Immature natural killer cell (primary cell): ENCODE measurements at regions not wholly inside any gene's neighbourhood (a gene's known extent, or its start where the extent isn't known, plus 50 kb on each side); places are given as distances from the start of the nearest gene placed in this dataset.

Experiments
- DNase-seq, 3 donors: peaks; one replicate each; pipeline ENCODE4 v3.0.0; 2022; ENCODE audit warnings: mixed read lengths in 1 of 3
- H3K27ac Mint-ChIP-seq, 6 donors: one replicate each; pipeline ENCODE4 v1.8.0; 2020; ENCODE audit warnings: mixed read lengths in 6 of 6, mild to moderate bottlenecking in 5 of 6, inconsistent platforms in 4 of 6, moderate library complexity in 3 of 6
- H3K27me3 Mint-ChIP-seq, 3 donors: one replicate each; pipeline ENCODE4 v1.8.0; 2020 to 2021; ENCODE audit warnings: low read depth in 3 of 3, mild to moderate bottlenecking in 3 of 3, mixed read lengths in 3 of 3, moderate library complexity in 3 of 3, inconsistent platforms in 1 of 3
- H3K36me3 Mint-ChIP-seq, 3 donors: one replicate each; pipeline ENCODE4 v1.8.0; 2020; ENCODE audit warnings: mixed read lengths in 3 of 3, inconsistent platforms in 2 of 3, mild to moderate bottlenecking in 2 of 3
- H3K4me1 Mint-ChIP-seq, 2 donors: one replicate each; pipeline ENCODE4 v1.8.0; 2020; ENCODE audit warnings: inconsistent platforms in 2 of 2, mild to moderate bottlenecking in 2 of 2, mixed read lengths in 2 of 2, moderate library complexity in 1 of 2
- H3K4me3 Mint-ChIP-seq, 5 donors: one replicate each; pipeline ENCODE4 v1.8.0; 2020; ENCODE audit warnings: mild to moderate bottlenecking in 5 of 5, mixed read lengths in 5 of 5, inconsistent platforms in 3 of 5, moderate library complexity in 3 of 5
- H3K9me3 Mint-ChIP-seq, 6 donors: one replicate each; pipeline ENCODE4 v1.8.0; 2020; ENCODE audit warnings: mild to moderate bottlenecking in 6 of 6, mixed read lengths in 6 of 6, inconsistent platforms in 4 of 6, moderate library complexity in 3 of 6

DNA sequence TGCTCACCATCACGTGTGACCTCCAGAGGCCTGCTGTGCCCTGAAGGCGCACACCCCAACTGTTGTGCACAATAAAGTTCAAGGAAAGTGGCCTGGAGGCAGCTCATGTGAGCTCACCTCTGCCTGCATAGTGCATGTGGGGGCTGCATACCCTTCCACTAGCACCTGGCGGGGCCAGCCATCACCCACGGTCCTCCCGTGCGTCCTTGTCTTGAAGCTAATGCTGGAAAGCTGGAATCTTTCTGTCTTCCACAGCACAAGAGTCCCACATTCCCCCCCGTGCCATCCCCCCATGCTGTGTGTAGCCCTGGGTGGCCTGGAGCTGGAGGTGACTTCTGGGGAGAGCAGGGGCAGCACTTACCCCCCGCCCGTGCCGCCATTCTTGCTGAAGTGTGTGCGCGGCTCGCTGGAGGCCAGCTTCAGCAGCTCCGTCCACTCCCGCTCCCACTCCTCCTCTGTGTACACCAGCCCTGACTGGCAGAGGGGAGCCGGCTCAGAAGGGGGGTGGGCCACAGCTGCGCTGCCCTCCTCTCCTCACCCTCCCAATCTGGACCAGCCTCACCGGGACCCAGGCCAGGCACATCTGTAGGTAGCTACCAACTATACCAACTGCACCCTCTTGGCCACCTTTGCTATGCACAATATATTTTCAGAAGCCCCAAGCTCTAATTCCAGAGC, 199.5 kb downstream of the KLF13 start:
- Mint-ChIP-seq H3K9me3 (no peaks in the 10 kb centered on the region), H3K27me3 (peaks cover 0 to 9% (median 4%) of the 10 kb centered on the region in 3 donors)

DNA sequence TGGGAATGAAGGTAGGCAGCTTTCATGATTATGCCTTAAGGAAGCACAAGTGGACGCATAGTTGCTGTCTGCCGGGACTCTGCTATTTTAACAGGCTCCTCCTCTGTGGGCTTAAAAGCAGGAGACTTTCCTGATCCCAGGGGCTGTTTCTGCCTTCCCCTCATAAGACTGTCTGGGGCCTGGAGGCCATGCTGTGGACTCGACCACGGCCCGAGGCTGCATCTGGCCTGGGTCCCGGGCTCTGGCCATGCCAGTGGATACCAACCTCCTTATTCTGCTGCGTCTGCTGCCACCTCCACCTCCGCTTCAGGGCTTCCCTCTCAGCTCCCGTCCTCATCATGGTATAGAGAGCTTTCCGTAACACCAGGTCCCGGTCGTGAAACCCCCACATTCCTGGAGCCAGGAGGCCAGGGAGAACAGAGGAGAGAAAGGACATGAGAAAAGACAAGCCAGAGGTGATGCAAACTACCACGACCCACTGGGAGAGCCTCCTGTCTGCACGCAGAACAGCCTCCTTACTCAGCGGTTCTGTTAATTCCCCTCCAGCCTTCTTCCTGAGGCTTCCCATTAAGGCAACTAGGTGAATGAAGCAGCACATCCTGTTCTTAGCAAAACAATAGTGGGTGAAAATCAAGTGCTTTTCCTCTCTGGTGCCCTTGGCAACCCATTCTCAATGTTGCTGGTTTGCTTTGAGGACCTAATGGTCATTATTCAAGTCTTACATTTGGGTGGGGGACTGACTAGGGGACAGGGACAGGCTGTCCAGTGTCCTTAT, 200.5 kb downstream of the KLF13 start:
- Mint-ChIP-seq H3K4me3 (no peak overlapping the region), H3K36me3 (no peaks in the 10 kb centered on the region), H3K4me1 (no peaks in the 10 kb centered on the region), H3K9me3 (no peaks in the 10 kb centered on the region), H3K27ac (no peak overlapping the region), H3K27me3 (peaks cover 0 to 14% (median 2%) of the 10 kb centered on the region in 3 donors)
- no peak for DNase-seq

More for the DNA sequence above, 199.5 kb downstream of the KLF13 start:
- H3K4me1 Mint-ChIP-seq: no peaks in the 10 kb centered on the region
- H3K27ac Mint-ChIP-seq: no peak overlapping the region
- no peak for DNase-seq
- H3K36me3 Mint-ChIP-seq: no peaks in the 10 kb centered on the region
- no peak overlapping the region for H3K4me3 Mint-ChIP-seq

DNA sequence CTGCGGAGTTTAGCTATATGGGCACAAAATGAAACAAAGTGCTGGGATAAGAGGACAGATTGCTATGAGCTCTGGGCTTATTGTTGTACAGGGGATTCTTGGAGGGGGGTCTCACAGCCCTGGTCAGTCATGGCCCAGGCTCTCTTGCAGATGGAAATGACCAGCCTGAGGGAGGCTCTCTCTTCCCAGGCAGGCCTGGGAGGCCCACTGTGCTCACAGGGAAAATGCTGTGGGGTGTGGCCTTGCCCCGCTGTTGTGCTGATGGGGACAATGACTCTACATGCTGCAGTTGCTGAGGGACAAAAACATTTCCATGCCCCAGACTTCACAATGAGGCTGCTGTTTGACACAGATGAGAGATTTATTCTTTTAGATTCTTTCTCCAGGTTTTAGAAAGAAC, 202.2 kb downstream of the KLF13 start:
- no peak for DNase-seq
- H3K27ac Mint-ChIP-seq: no peak overlapping the region
- H3K27me3 Mint-ChIP-seq: peaks cover 0 to 17% (median 2%) of the 10 kb centered on the region in 3 donors
- no peaks in the 10 kb centered on the region for H3K36me3 Mint-ChIP-seq
- no peak overlapping the region for H3K4me3 Mint-ChIP-seq
- no peaks in the 10 kb centered on the region for H3K9me3 Mint-ChIP-seq
- H3K4me1 Mint-ChIP-seq: no peaks in the 10 kb centered on the region

DNA sequence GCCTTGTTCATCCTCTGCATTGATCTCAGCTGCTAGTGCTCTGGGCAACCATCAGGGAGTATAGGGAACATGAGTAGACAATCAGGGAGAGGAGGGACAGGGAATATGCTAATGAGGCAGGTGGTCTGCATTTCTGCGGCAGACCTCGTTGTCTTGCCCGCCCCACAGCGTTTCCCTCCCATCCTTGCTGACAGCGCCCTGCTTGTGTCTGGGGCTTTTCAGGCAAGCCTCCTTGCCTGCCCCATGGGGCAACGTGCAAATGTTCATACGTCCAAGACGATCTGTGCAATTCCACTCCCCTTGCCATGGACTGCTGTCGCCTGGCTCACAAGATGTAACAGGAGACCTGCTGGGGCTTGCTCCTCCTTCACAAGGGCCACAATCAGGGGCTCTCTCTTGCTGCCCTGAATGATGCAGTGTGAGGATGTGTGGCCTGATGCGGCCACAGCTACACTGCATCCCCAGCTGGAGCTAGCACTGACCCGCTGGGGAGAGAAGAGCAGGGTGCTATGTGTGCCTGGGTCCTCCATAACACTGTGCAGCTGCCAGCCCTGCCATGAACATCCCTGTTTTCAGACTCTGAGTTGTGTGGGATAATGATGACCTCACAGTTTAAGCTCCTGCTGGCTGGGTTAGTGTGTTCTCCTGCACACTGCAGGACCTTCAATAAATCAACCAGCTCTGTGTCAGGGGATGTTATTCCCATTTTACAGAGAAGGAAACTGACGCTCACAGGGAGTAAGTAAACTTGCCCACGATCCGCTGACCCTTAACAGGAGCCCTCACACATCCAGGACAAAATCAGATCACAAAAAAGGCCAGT, 211.3 kb downstream of the KLF13 start:
- no peak overlapping the region for H3K27ac Mint-ChIP-seq
- H3K4me1 Mint-ChIP-seq: no peaks in the 10 kb centered on the region
- peaks cover 0 to 2% (median 0%) of the 10 kb centered on the region in 6 donors for H3K9me3 Mint-ChIP-seq
- DNase-seq: no peak
- H3K27me3 Mint-ChIP-seq: peaks cover 15 to 21% (median 18%) of the 10 kb centered on the region in 3 donors
- H3K4me3 Mint-ChIP-seq: no peak overlapping the region
- H3K36me3 Mint-ChIP-seq: no peaks in the 10 kb centered on the region

DNA sequence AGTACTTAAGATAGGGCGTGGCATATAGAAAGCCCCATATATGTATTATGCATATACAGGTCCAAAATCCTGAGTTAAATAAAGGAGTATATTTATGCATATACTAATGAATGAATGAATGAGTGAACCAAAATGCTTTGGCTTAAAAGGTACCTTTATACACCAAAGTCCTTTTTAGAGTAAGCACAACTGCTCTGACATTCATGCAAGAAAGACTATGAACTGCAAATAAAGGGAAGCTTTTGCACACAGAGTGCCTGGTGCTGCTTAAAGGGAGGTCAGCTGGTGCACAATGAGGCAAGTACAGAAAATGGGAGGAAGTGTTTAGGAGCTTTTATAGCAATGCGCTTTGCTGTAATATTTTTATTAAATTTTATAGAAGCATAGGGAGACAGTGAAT, 214.0 kb downstream of the KLF13 start:
- Mint-ChIP-seq H3K4me1 (no peaks in the 10 kb centered on the region), H3K4me3 (no peak overlapping the region), H3K27me3 (peaks cover 17 to 24% (median 23%) of the 10 kb centered on the region in 3 donors), H3K36me3 (no peaks in the 10 kb centered on the region), H3K27ac (no peak overlapping the region), H3K9me3 (peaks cover 0 to 2% (median 0%) of the 10 kb centered on the region in 6 donors)
- DNase-seq: no peak

DNA sequence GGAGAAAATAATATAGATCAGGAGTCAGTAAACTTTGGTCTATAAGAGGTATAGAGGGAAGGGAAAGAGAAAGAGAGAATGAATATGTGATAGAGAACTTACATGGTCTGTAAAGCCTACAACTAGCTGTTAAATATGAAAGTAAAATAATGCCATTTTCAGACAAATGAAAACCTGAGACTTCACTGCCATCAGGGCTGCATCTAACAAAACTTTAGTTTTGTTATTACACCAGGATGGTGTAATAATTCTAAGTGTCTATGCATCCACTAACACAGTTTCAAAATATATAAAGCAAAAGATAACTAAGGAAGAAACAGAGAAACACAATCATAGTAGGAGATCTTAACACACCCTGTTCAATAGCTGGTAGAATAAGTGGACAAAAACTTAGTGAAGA, 217.7 kb downstream of the KLF13 start:
- H3K27ac Mint-ChIP-seq: no peak overlapping the region
- H3K9me3 Mint-ChIP-seq: peaks cover 0 to 2% (median 0%) of the 10 kb centered on the region in 6 donors
- no peaks in the 10 kb centered on the region for H3K4me1 Mint-ChIP-seq
- peaks cover 13 to 22% (median 18%) of the 10 kb centered on the region in 3 donors for H3K27me3 Mint-ChIP-seq
- no peaks in the 10 kb centered on the region for H3K36me3 Mint-ChIP-seq
- DNase-seq: no peak
- no peak overlapping the region for H3K4me3 Mint-ChIP-seq

DNA sequence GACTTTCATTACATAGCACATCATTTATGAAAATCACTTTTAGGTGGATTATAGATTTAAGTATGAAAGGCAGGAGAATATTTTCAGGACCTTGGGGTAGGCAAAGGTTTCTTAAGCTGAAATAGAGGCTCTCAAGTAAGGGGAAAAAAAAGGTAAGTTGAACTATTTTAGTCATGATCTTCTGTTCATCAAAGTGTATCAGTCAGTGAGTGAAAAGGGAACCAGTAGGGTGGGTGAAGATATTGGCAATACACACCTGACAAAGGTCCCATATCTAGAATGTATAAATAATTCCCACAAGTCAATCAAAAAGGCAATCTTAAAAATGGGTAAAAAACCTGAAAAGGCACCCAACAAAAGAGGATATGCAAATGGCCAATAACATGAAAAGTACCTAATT, 218.6 kb downstream of the KLF13 start:
- Mint-ChIP-seq H3K9me3 (peaks cover 0 to 2% (median 0%) of the 10 kb centered on the region in 6 donors), H3K27ac (no peak overlapping the region), H3K27me3 (peaks cover 11 to 18% (median 18%) of the 10 kb centered on the region in 3 donors), H3K36me3 (no peaks in the 10 kb centered on the region), H3K4me1 (no peaks in the 10 kb centered on the region), H3K4me3 (no peak overlapping the region)
- no peak for DNase-seq

DNA sequence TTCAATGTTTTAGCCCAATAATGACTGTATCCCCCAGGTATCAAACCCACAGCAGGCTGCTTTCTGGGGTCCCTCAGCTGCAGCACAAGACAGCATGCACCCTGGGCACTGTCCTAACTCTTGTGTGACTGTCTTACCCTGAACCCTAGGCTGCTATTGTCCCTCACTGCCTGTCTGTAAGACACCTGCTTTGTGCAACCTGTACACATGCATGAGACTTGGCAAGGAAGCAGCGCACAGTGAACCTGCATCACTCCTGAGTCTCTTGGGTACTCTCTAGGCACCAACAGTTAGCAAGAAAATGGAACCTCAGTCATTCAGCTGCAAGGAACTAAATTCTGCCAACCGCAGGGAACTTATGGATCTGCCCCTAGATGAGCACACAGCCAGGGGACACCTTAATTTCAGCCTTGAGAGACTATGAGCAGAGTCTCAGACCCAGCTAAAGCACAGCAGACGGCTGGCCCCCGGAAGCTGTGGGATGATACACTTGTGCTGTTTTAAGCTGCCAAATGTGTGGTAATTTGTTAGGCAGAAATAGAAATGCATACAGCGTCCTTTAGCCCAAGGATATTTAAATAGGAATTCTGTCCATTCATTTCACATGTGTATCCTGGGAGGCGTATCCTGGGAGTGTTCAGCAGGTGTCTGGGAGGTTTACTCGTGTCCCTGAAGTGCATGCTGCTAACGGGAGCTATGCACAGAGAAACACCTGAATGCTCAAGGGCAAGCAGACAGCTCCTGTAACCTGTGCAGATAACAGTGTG, 223.8 kb downstream of the KLF13 start:
- no peaks in the 10 kb centered on the region for H3K4me1 Mint-ChIP-seq
- H3K27me3 Mint-ChIP-seq: peaks cover 0 to 6% (median 4%) of the 10 kb centered on the region in 3 donors
- no peak for DNase-seq
- no peaks in the 10 kb centered on the region for H3K9me3 Mint-ChIP-seq
- H3K36me3 Mint-ChIP-seq: no peaks in the 10 kb centered on the region
- H3K27ac Mint-ChIP-seq: no peak overlapping the region
- H3K4me3 Mint-ChIP-seq: no peak overlapping the region

DNA sequence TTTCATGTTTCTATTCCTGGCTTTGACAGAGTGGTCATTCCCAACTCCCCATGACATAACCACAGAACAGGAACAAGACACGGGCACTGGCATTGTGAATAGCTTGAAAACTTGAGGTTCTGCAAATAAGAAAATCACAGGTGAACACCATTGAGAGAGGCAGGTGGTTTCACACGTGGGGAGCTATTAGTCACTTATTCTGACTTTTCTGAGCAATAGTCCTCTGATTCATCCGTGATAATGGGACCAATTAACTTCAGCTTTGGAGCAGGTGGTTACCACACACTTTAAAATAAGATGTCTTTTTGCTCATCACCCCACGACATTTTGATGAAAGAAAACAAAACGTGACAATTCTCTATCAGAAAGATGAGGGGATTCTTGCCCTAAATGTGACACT, 224.7 kb downstream of the KLF13 start:
- no peak overlapping the region for H3K4me3 Mint-ChIP-seq
- H3K4me1 Mint-ChIP-seq: peaks cover 0 to 3% of the 10 kb centered on the region in 2 donors
- H3K27ac Mint-ChIP-seq: no peak overlapping the region
- no peaks in the 10 kb centered on the region for H3K36me3 Mint-ChIP-seq
- H3K9me3 Mint-ChIP-seq: no peaks in the 10 kb centered on the region
- peaks cover 0 to 3% (median 2%) of the 10 kb centered on the region in 3 donors for H3K27me3 Mint-ChIP-seq
- no peak for DNase-seq

DNA sequence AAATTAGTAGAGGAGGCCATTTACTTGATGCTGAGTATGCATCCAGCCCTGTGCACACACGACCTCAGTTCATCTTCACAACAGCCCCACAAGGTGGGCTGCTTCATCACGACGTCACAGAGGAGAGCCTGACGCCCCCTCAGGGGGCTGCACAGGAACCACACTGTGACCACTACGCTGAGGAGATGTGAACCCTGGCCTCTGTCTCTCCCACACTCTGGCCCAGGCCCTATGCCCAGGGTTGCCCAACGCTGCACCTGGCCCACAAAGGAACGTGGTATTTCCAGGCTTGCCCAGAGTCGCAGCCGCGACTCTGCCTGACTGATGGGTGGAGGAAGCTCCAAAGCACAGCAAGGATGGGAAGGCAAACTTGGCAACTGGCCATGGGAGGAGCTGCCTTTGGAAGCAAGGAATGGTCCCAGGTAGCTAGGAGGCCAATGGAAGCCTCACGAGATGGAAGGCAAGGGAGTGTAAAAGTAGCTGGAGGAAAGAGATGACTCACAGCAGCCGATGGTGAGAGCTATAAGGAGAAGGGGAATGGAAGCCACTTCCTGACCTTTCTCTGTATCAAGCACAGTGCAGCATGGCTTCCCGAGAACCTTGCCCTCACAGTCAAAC, 226.0 kb downstream of the KLF13 start:
- Mint-ChIP-seq H3K4me3 (no peak overlapping the region), H3K9me3 (no peaks in the 10 kb centered on the region), H3K4me1 (peaks cover 0 to 3% of the 10 kb centered on the region in 2 donors), H3K27me3 (peaks cover 0 to 3% (median 2%) of the 10 kb centered on the region in 3 donors), H3K36me3 (no peaks in the 10 kb centered on the region), H3K27ac (no peak overlapping the region)
- DNase-seq: no peak

DNA sequence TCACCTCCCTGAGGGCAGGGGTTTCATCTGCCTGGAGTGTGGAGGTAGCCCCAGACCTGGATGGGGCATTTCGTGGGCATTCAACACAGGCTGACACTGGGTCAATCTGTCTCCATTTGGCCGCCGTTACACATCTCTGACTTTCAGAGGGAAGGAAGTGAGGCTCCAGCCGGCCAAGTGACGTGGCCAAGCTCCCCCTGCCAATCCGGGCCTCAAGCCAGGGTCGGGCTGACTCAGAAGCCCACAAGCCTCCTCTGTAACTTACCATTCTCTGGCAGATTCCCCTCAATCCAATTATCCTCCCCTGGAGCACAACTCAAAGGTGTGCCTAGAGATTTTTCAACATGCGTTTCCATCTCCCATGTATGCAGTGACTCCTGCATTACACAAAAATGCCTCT, 227.6 kb downstream of the KLF13 start:
- no peak for DNase-seq
- no peak overlapping the region for H3K27ac Mint-ChIP-seq
- H3K4me1 Mint-ChIP-seq: peaks cover 0 to 3% of the 10 kb centered on the region in 2 donors
- H3K27me3 Mint-ChIP-seq: peaks cover 0 to 6% (median 0%) of the 10 kb centered on the region in 3 donors
- H3K36me3 Mint-ChIP-seq: no peaks in the 10 kb centered on the region
- no peak overlapping the region for H3K4me3 Mint-ChIP-seq
- no peaks in the 10 kb centered on the region for H3K9me3 Mint-ChIP-seq

DNA sequence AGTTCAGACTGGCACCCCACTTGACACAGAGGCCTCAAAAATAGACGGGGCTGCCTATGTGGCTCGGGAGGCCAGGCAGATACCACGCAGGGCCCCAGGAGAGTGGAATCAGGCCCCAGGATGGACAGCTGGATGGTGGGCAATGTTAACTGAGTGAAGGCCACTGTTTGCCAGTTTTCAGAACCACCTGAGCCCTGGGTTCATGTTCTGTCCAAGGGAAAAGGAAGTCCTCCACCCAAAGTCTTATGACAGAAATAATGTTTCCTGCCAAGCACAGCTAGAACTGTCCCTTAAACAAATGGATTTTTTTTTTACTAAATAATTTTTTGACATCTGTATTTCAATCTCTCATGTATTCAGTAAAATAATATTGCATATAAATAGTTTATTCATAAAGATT, 228.4 kb downstream of the KLF13 start:
- DNase-seq: no peak
- Mint-ChIP-seq H3K27ac (no peak overlapping the region), H3K36me3 (no peaks in the 10 kb centered on the region), H3K9me3 (no peaks in the 10 kb centered on the region), H3K4me1 (peaks cover 0 to 3% of the 10 kb centered on the region in 2 donors), H3K27me3 (peaks cover 0 to 6% (median 0%) of the 10 kb centered on the region in 3 donors), H3K4me3 (no peak overlapping the region)
